Hematopoietic multipotent progenitor cell treated with erythropoietin and hydrocortisone succinate and interleukin-3 and kit ligand, for 17 days (in vitro differentiated cells): ENCODE measurements at regions not wholly inside any gene's neighbourhood (a gene's known extent, or its start where the extent isn't known, plus 50 kb on each side); places are given as distances from the start of the nearest gene placed in this dataset.
"Not testable (repeated sequence)": the region's sequence is repeated elsewhere in the genome, so short reads cannot be mapped to it uniquely, and the experiment has no call there.

Source experiments
- DNase-seq: peaks from one replicate; pipeline ENCODE4 v3.0.0-alpha.2; 2015; ENCODE audit warnings: low spot score

DNA sequence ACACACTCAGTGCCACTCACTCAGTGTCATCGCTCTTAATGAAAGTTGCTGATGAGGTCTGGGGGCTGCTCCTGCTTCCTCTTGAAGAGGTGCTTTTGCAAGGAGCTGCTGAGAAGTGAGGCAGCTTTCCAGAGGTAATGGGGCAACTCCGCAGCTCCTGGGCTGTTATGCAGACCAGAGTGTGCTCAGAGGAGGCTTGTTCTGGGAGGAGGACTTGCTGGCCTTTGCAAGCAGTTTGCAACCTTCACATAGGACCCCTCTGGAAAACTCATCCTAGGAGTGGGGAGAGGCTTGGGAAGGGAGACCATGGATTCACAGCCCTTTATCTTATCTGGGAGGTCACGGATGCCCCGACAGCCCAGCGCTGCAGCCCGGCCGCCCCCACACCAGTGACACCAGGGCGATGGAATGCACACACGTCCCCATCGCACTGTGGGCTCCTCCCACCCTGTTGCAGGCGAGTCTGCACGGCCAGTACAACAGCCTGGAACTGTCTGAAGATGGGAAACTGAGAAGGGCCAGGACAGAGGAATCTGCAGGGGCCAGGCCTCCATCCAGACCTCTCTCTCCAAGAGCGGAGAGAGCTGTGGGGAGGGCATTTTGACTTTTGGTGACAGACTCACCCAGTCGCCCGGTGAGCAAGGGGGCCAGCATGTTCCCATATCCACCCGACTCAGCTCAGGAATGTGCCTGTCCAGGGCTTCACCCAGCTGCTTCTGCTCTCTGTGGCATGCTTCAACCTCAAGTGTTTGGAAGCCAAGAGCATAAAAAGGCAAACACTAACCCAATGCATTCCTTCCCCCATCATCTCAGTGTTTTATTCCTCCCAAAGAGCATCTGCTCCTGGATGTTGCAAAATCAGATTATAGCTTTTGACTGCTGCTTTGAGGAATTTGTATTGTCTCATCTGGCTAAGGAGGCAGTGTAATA, 78.6 kb upstream of the ZNF469 start:
- DNase-seq, result no peak

DNA sequence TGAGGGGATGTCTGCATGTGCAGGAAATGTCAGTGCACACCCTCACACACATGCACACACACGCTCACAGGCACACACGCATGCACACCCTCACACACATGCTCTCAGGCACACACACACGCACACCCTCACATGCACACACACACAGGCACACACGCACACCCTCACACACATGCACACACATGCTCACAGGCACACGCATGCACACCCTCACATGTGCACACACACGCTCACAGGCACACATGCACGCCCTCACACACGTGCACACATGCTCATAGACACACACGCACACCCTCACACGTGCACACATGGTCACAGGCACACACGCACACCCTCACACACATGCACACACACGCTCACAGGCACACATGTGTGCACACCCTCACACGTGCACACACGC, 77.6 kb upstream of the ZNF469 start:
- DNase-seq, result no peak

DNA sequence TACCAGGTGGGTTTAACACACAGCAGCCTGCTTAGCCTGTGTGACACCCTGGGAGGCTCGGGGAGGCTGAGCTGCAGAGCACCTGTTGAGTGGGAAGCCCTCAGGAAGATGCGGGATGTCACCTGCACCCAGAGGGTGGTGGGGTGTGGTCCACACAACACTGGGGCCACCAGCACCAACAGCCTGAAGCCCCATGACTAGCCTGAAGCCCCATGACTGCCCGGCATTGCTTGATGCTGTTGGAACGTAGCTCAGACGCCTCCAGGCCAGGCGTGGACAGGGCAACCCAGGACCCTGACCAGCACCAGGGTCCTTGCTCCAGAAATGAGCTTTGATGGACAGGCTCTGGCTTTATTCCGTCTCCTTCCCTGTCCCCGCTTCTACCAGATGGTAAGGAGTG, 76.3 kb upstream of the ZNF469 start:
- DNase-seq, result no peak

DNA sequence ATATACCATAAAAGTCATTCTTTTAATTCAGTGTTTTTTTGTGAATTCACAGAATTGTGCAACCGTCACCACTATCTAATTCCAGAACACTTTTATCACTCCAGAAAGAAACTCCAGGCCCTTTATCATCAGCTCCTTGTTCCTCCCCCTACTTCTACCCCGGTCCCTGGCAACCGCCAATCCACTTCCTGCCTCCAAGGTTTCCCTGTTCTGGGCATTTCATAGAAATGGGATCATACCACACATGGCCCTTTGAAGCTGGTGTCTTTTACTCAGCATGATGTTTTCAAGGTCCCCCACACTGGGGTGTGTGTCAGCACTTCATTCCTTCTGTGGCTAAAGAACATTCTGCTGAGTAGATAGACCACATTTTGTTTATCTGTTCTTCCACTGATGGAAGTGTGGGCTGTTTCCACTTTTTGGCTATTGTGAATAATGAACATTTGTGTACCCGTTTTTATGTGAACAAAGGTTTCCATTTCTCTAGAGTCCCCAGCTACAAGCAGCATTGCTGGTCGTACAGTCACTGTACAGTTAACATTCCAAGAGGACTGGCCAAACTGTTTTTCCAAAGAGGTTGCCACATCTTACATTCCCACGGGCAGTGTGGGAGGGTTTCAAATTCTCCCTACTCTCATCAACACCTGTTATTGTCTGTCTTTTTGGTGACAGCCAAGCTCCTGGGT, 75.8 kb upstream of the ZNF469 start:
- DNase-seq, result no peak

DNA sequence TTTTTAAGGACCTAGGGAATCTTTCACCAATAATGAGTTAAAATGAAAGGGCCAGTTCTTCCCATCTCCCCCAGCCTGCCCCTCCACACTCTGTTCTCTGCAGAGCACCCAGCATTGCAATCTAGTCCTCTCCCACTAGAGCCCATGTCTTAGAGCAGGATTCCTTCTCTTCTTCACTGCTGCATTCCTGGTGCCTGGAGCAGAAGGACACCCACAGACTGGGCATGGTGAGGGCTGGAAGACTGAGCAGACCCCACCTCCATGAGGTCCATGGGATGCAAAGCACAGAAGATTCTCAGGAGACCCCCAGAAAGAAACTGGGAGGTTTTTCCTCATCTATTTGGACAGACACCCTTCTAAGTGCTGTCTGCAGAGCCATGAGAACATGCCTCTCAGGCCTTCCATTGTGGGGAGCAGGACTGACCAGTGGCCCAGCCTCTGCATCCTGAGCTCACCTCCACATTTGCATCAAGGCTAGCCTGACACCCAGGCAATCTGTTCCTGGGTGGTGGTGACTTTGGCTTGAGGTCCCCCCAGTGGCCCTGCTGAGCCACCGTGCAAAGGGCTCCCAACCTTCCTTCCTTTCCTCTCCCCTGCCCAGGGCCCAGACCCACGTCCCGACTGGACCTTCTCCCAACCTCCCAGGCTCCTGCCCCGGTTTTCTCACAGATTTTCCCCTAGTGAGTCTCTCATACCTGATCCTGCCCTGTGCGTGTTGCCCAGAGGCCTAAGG, 74.2 kb upstream of the ZNF469 start:
- no peak for DNase-seq

DNA sequence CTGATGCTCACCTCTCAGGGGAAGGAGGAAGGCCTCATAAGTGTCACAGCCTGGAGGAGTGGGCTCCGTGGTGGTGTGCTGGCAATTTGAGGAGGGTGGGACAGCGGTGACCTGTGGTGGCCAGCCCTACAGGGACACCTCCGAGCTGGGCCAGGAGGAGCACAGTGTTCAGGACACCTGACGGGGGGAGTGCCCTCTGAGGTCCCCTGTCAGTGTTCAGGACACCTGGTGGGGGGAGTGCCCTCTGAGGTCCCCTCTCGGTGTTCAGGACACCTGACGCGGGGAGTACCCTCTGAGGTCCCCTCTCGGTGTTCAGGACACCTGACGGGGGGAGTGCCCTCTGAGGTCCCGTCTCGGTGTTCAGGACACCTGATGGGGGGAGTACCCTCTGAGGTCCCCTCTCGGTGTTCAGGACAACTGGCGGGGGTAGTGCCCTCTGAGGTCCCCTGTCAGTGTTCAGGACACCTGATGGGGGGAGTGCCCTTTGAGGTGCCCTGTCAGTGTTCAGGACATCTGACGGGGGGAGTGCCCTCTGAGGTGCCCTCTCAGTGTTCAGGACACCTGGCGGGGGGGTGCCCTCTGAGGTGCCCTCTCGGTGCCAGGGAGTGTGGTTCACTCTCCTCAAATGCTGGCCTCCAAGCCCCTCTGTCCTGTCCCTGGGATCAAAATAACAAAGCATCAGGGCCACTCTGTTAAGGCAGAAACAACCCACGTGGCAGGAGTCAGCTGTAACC, 73.4 kb upstream of the ZNF469 start:
- no peak for DNase-seq

DNA sequence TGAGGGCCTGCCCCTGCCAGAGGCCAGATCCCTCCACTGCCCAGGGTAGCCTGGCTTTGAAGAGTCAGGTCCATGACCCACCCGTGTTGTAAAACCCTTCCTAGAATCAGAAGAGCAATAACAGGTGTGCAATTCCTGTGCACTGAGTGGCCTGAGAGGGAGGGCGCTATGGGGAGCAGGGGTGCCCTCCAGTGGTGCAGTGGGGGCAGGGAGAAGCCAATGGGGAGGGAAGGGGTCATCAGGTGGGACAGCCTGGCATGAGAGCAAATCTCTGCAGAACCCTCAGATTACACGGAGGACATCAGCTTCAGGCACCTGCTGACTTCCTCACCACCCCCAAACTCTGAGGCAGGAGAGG, 72.9 kb upstream of the ZNF469 start:
- no peak for DNase-seq

DNA sequence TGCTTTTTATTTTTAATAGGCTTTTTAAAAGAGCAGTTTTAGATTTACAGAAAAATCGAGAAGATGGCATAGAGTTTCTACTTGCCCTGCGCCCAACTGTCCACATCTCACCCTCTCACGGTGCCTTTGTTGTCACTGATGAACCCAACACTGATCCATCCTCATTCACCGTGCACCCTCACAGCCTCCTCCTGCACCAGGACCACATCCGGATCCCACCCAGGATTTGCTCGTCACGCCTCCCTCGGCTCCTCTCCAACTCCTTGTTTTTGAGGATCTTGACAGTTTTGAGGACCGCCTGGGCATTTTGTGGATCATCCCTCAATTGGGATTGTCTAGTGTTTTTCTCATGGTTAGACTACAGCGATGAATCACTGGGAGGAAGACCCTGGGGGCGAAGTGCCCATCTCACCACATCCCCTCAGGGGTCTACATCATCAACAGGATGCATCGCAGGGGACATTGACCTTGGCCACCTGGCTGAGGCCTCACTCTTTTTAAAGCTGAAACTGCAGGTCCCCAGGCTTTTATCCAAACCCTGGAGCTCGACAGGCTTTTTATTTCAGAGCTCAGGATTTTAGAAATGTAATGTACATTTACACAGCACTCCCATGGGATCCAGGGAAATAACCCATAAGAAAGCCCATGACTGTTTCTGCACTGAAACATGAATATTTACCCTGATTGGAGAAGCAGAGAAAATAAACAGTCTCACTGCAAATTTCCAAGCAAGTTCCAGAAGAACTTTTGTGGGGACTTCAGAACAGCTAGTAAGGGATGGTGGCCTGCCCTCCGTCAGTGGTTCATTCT, 71.8 kb upstream of the ZNF469 start:
- DNase-seq, result no peak

DNA sequence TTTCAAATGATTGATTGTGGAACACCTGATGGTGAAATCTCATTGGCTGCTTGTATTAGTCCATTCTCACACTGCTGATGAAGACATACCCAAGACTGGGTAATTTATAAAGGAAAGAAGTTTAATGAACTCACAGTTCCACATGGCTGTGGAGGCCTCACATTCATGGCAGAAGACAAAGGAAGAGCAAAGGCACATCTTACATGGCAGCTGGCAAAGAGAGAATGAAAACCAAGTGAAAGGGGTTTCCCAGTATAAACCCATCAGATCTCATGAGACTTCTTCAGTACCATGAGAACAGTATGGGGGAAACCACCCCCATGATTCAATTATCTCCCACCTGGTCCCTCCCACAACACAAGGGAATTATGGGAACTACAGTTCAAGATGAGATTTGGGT, 70.9 kb upstream of the ZNF469 start:
- not testable (repeated sequence) for DNase-seq

DNA sequence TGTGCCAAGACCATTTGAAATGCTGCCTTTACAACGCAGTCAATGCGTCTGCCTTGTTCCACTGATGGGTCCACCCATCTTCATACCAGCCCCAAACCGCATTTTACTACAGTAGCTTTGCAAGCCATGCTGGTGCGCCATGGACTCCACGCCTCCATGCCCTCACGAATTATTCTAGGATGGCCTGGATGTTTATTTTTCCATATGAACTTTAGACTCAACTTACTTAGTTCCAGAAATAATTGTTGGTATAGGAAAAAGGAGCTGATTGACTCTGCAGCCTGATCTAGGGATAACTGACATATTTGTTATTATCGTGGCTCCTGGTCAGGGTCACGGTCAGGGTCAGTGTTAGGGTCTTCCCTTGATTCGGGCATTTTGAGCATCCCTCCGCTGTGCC, 70.0 kb upstream of the ZNF469 start:
- no peak for DNase-seq

DNA sequence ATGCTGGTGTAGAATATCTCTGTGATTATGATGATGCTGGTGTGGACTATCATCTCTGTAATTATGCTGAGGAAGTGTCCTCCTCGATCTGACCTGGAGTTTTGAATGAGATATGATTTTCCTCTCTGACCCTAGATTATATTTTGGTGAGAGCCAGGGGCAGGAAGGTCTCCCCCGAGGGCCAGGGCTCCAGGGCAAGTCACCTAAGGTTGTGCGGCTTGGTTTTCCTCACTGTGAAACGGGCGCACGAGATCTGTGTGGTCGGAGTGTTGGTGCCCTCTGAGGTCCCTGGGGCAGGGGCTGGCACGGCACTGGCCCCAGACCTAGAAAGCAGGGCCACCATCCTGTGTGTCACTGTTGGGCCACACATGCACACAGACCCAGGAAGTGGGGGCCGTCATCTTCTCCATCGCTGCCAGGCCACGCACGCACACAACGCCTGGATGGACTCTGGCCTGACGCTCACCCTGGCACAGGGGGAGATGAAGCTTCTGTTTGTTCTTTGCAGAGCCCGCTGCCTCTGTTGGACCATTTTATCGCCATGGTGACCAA, 67.7 kb upstream of the ZNF469 start:
- no peak for DNase-seq

DNA sequence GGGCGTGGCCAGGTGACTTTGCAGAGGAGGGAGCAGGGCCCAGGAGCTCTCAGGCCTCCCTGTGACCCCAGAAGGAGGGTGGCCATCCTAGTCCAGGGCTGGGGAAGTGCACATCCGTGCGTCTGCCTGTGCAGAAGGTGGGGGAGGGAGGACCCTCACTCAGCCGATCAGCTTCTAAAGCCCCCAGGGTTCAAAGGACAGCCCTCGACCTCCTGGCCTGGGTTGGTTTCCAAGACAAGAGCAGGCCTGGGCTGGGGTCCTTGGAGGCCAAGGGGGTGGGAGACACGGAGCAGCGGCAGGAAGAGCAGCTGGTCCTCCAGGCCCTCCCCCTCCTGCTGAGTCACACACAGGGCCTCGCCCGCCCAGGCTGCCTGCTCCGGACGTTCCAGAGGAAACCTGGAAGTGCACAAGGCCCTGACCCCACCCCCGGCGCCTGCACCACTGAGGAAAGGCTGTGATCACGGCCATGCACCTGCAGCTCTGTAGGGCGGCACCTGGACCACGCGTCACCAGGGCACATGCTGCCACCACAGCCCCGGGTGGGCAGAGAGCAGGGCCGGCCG, 67.1 kb upstream of the ZNF469 start:
- no peak for DNase-seq

DNA sequence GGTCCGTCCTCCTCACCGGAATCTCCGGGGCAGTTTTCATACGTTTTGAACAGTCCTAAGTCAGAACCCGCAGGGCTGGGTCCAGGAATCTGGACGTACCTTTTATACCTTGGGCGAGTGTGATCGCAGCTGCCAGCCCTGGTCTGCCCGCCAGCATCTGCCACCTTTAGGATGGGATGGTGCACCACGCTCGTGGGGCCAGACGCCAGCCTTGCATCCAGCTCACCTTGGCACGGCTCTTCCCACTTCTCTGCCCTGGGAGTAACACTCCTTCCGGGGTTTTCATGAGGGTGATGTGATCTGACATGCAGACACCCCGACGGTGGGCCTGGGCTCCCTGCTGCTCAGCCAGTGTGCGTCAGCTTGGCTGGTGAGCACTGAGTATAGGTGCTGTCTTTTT, 66.6 kb upstream of the ZNF469 start:
- DNase-seq, result no peak

DNA sequence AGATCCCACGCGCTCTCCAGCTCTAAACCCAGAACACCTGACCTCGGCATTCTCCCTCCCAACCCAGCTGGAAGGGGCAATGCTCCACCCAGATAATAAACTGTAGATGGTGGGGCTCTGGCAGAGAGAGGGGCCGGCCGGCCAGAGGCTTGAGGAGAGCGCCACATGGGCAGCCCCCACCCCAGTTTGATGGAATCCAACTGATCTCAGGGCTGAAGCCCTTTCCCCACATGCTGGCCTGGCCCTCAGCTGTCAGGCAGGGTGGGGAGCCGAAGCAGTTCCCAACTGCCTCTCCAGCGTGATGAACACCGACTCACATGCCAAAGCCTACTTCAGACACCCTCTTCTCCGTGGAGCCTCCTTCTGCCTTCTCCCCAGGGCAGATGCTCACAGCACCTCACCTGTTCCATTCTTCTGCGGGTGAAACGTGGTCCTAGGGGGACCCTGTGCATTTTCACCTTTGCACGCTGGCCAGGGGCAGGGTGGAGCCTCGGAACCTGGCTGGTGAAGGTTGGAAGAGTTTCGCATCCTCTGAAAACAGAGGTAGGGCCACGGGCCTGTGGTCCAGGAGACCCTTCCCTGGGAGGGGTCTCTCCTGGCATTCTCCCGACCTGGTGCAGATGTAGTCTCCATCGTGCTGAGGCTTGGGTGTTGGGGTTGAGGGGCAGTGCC, 65.7 kb upstream of the ZNF469 start:
- no peak for DNase-seq

DNA sequence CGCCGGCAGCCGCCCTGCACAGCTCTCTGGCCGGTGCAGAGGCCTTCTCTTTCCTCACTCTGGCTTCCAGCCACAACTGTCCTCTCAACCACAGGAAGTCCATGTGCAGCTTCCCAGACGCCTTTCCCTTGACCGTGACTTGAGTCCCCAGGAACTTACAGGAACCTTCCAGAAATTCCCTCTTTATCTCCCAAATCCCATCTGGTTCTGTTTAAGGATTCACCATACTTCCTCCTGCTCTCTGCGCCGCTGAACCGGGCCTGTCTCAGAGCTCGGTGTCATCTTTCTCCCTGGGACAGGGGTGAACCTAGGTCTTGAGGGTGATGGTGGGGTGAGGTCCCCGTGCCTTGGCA, 65.2 kb upstream of the ZNF469 start:
- DNase-seq, result no peak

DNA sequence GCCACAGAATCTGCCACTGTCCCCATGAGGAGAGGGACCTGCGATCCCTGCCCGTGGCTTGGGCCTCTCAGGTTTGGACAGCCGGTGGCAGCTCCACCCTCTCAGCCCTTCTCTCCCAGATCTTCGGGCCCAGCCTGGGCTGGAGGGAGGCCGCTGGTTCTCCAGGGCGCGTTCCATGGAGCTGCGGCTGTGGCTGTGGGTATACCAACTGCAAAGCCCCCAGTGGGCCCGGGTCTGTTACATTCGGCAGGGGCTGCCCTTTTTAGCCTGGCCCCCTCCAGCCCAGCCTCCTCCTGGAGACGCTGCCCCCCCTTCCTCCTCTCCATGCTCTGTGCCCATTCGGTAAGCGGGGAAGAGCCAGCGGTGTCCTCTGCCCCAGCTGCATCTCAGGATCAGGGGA, 64.7 kb upstream of the ZNF469 start:
- DNase-seq, result no peak

DNA sequence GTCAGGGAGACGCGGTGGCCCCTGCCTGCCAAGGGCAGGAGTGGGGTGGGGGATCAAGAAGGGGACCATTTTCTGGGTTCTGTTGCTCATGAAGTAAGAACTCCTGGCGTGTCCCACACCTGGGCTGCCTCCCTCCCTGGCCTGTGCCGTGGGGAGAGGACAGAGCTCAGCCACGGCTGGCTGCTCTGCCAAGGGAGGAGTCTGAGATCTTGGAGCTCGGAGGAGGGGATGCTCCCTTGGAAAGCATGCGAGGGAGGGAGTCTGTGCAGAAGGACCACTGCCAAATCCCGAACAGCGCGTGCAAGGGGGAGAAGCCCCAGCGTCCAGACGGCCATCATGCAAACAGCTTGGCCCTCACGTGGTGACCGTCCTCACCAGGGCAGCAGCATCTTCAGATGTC, 64.2 kb upstream of the ZNF469 start:
- DNase-seq, result no peak

DNA sequence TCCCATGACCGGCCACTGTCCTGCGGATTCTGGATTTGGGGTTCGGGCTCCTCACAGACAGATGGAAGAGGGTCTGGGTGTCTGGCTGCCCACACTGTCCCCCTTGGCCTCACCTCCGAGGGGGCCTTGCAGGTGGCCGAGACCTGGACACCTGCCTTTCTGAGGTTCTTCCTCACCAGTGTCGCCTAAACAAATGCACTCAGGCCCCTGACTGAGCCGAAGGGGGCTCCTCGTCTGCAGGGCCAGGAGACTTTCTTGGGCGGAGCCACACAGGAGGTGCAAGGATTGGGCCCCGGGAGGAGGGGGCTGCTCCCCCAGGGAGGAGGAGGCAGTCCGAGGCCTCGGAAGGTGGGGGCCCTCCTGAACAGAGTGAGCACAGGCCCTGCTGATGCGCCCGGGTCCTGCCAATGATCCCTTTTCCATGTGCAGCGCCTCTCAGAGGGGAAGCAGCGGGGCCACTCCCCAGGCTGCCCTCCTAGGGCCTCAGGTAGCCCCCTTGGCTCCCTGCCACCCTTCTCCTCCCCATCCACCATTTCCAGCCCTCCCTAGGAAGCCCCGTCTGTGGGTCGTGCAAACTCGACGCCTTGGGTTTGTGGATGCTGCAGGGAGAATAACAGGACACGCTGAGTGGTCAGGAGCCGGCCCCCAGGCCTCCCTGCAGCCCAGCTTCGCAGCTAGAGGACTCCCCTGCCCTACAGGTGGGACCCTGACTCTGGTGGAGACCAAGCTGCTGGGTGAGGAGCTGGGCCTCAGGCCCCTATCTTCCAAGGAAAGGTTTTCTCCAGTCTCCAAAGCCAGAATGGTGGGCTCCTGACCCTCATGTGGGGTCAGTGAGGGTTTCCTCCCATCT, 63.4 kb upstream of the ZNF469 start:
- DNase-seq, result no peak

DNA sequence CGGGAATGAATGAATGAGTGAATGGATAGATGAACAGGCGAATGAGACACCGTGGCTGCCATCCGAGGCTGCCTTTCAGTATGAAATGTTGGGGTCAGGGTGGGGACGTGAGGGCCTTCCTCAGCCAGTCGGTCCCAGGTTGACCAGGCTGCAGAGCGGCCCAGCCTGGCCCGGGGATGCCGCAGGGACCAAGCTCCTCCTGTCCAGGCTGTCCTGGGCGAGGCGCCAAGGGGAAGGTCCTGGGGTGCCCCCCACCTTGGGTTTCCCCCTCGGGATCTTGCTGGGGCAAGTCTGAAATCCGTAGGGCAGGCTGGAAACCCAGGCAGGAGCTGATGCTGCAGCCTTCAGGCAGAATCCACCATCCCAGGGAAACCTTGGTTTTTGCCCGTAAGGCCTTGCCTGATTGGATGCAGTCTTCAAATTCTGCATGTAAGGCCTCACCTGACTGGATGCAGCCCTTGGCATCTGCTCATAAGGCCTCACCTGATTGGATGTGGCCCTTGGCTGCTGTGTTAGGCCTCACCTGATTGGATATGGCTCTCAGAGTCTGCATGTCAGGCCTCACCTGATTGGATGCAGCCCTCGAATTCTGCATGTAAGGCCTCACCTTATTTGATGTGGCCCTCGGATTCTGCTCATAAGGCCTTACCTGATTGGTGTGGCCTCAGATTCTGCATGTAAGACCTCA, 61.7 kb upstream of the ZNF469 start:
- DNase-seq, result peak; percentile 9
